Keratinocyte (primary cell): ENCODE measurements at regions not wholly inside any gene's neighbourhood (a gene's known extent, or its start where the extent isn't known, plus 50 kb on each side); places are given as distances from the start of the nearest gene placed in this dataset.

ENCODE experiments used
- DNase-seq: peaks from one replicate; pipeline ENCODE4 v3.0.0-alpha.2; 2011; ENCODE audit warnings: low read depth, missing footprints, low spot score
- FAIRE-seq: peaks from 2 replicates; lab custom pipeline; 2011; peaks lifted over from hg19 to GRCh38; lab: Jason Lieb, UNC
- H2AFZ ChIP-seq: 2 replicates; pipeline ENCODE4 v1.6.0; 2012; ENCODE audit warnings: low read length, control low read depth, inconsistent platforms; ENCODE audit not compliant: control insufficient read depth
- H3K27ac ChIP-seq: 2 replicates; pipeline ENCODE4 v1.5.1; 2011; ENCODE audit warnings: low read length; ENCODE audit not compliant: control insufficient read depth, insufficient read depth
- H3K27me3 ChIP-seq: 3 replicates; pipeline ENCODE4 v1.6.0; 2011; ENCODE audit warnings: low read length; ENCODE audit not compliant: control insufficient read depth, insufficient read depth; ENCODE audit errors: extremely low read depth
- H3K36me3 ChIP-seq, 2 experiments: 2 replicates in 1 of 2; 3 replicates in 1 of 2; pipeline ENCODE4 v1.5.1; 2011; ENCODE audit warnings: low read length in 2 of 2, mild to moderate bottlenecking in 1 of 2; ENCODE audit not compliant: control insufficient read depth in 2 of 2, insufficient read depth in 2 of 2; ENCODE audit errors: extremely low read depth in 1 of 2
- H3K4me1 ChIP-seq: 3 replicates; pipeline ENCODE4 v1.5.1; 2011; ENCODE audit warnings: low read length; ENCODE audit not compliant: control insufficient read depth, insufficient read depth; ENCODE audit errors: extremely low read depth
- H3K4me2 ChIP-seq: 3 replicates; pipeline ENCODE4 v1.6.0; 2011; ENCODE audit warnings: low read depth, low read length; ENCODE audit not compliant: control insufficient read depth, insufficient read depth; ENCODE audit errors: extremely low read depth
- H3K4me3 ChIP-seq, 3 experiments: fragments of 200-600 bp in 1 of 3; sonication (generic) in 1 of 3; 2 replicates in 2 of 3; 3 replicates in 1 of 3; pipeline ENCODE4 v1.5.1; 2011 to 2016; ENCODE audit warnings: low read length in 3 of 3, mild to moderate bottlenecking in 3 of 3, control low read depth in 2 of 3, inconsistent platforms in 1 of 3, low read depth in 1 of 3, mixed read lengths in 1 of 3, mixed run types in 1 of 3, moderate library complexity in 1 of 3; ENCODE audit not compliant: control insufficient read depth in 2 of 3, insufficient read depth in 2 of 3; ENCODE audit errors: extremely low read depth in 1 of 3
- H3K79me2 ChIP-seq: 2 replicates; pipeline ENCODE4 v1.6.0; 2012; ENCODE audit warnings: low read length; ENCODE audit not compliant: control insufficient read depth, insufficient read depth
- H3K9ac ChIP-seq: 3 replicates; pipeline ENCODE4 v1.6.0; 2011; ENCODE audit warnings: low read length; ENCODE audit not compliant: control insufficient read depth, insufficient read depth; ENCODE audit errors: extremely low read depth
- H3K9me1 ChIP-seq: 3 replicates; pipeline ENCODE4 v1.6.0; 2011; ENCODE audit warnings: low read length; ENCODE audit not compliant: control insufficient read depth, insufficient read depth; ENCODE audit errors: extremely low read depth
- H3K9me3 ChIP-seq: 2 replicates; pipeline ENCODE4 v1.5.1; 2012; ENCODE audit warnings: low read depth, low read length; ENCODE audit not compliant: control insufficient read depth
- H4K20me1 ChIP-seq: 3 replicates; pipeline ENCODE4 v1.6.0; 2011; ENCODE audit warnings: low read length; ENCODE audit not compliant: control insufficient read depth, insufficient read depth; ENCODE audit errors: extremely low read depth
- EZH2 ChIP-seq: IDR thresholded peaks from one replicate; pipeline ENCODE4 v1.6.1; 2012; ENCODE audit warnings: inconsistent platforms, mild to moderate bottlenecking, low read length, moderate library complexity
- dilution Hi-C: fragments of 300-500 bp; cut with MboI; formaldehyde crosslinking; loops from one replicate; pipeline ENCODE4 v1.7.0; 2020; ENCODE audit warnings: low sequenced_read_pairs; ENCODE audit not compliant: extremely low pct_ligation_motif_present
- TF ChIP-seq, protein P1 (sequence below), 3 experiments: IDR thresholded peaks in 1 of 3; conservative IDR thresholded peaks in 1 of 3; optimal IDR thresholded peaks in 1 of 3; 2 replicates in 2 of 3; 3 replicates in 1 of 3; pipeline versions ENCODE3 to v1.5.1; 2011; ENCODE audit warnings: low read length in 3 of 3, mild to moderate bottlenecking in 3 of 3, moderate library complexity in 2 of 3, control low read depth in 1 of 3, inconsistent platforms in 1 of 3; ENCODE audit not compliant: insufficient read depth in 2 of 3; ENCODE audit errors: extremely low read depth in 1 of 3

GRCh38 chr21:35377505-35378090 lies 328.5 kb upstream of the RUNX1 start:
- no peak for DNase-seq
- peak overlapping the region; percentile 38 for H3K9ac ChIP-seq
- H3K36me3 ChIP-seq: no peaks in the 10 kb centered on the region
- no peaks in the 10 kb centered on the region for H3K79me2 ChIP-seq
- H2AFZ ChIP-seq: peak overlapping the region; percentile 58
- H3K27ac ChIP-seq: peak overlapping the region; percentile 43
- FAIRE-seq: peak; percentile 78
- H3K9me3 ChIP-seq: no peaks in the 10 kb centered on the region
- H4K20me1 ChIP-seq: no peaks in the 10 kb centered on the region
- H3K4me1 ChIP-seq: peaks cover 28% of the 10 kb centered on the region
- TF ChIP-seq, protein P1, sequence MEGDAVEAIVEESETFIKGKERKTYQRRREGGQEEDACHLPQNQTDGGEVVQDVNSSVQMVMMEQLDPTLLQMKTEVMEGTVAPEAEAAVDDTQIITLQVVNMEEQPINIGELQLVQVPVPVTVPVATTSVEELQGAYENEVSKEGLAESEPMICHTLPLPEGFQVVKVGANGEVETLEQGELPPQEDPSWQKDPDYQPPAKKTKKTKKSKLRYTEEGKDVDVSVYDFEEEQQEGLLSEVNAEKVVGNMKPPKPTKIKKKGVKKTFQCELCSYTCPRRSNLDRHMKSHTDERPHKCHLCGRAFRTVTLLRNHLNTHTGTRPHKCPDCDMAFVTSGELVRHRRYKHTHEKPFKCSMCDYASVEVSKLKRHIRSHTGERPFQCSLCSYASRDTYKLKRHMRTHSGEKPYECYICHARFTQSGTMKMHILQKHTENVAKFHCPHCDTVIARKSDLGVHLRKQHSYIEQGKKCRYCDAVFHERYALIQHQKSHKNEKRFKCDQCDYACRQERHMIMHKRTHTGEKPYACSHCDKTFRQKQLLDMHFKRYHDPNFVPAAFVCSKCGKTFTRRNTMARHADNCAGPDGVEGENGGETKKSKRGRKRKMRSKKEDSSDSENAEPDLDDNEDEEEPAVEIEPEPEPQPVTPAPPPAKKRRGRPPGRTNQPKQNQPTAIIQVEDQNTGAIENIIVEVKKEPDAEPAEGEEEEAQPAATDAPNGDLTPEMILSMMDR (optimal IDR thresholded peaks at IDR 0.05 in 1 of 3, IDR thresholded peaks at IDR 0.05 in 1 of 3, conservative IDR thresholded peaks at IDR 0.05 in 1 of 3; ENCODE audit: extremely low read depth in 1 of 3, insufficient read depth in 2 of 3, low read length in 3 of 3): no peak
- TF ChIP-seq EZH2: no peak
- dilution Hi-C loops: no loop called here
- H3K4me3 ChIP-seq: peak overlapping the region in 2 of 3 experiments; percentile 7 to 45
- H3K9me1 ChIP-seq: no peaks in the 10 kb centered on the region
- no peaks in the 10 kb centered on the region for H3K27me3 ChIP-seq
- peak overlapping the region; percentile 74 for H3K4me2 ChIP-seq

GRCh38 chr21:35376406-35377135 lies 327.5 kb upstream of the RUNX1 start:
- H3K27ac ChIP-seq: no peak overlapping the region
- H3K9me3 ChIP-seq: no peaks in the 10 kb centered on the region
- H3K9ac ChIP-seq: no peak overlapping the region
- no peaks in the 10 kb centered on the region for H3K9me1 ChIP-seq
- DNase-seq (no peak), FAIRE-seq (no peak)
- H3K27me3 ChIP-seq: no peaks in the 10 kb centered on the region
- TF ChIP-seq, protein P1 (optimal IDR thresholded peaks at IDR 0.05 in 1 of 3, IDR thresholded peaks at IDR 0.05 in 1 of 3, conservative IDR thresholded peaks at IDR 0.05 in 1 of 3; ENCODE audit: extremely low read depth in 1 of 3, insufficient read depth in 2 of 3, low read length in 3 of 3): no peak
- TF ChIP-seq EZH2: no peak
- peaks cover 28% of the 10 kb centered on the region for H3K4me1 ChIP-seq
- dilution Hi-C loops: no loop called here
- H3K36me3 ChIP-seq: no peaks in the 10 kb centered on the region
- no peaks in the 10 kb centered on the region for H3K79me2 ChIP-seq
- H3K4me2 ChIP-seq: no peak overlapping the region
- H4K20me1 ChIP-seq: no peaks in the 10 kb centered on the region
- no peak overlapping the region for H2AFZ ChIP-seq
- H3K4me3 ChIP-seq: no peak overlapping the region
